CD4-positive, alpha-beta T cell (primary cell): ENCODE measurements at regions not wholly inside any gene's neighbourhood (a gene's known extent, or its start where the extent isn't known, plus 50 kb on each side); places are given as distances from the start of the nearest gene placed in this dataset.

Experiments
- ATAC-seq: fragments of 200-7000 bp; cut with Tn5 transposase; one replicate; pipeline ENCODE4 v1.10.0; 2022; ENCODE audit warnings: mild to moderate bottlenecking; ENCODE audit not compliant: poor library complexity
- CTCF ChIA-PET: fragments of 350-600 bp; sonication (Branson Sonifier 250); formaldehyde crosslinking; loops from one replicate; lab custom pipeline; 2021; ENCODE audit warnings: antibody characterized with exemption, inconsistent platforms; lab: Charles Lee
- POLR2A ChIA-PET: fragments of 350-600 bp; sonication (Branson Sonifier 250); formaldehyde crosslinking; loops from one replicate; lab custom pipeline; 2021; ENCODE audit warnings: antibody characterized with exemption, inconsistent platforms; lab: Charles Lee
- DNase-seq, 14 experiments: peaks; one replicate each; pipeline ENCODE4 v3.0.0-alpha.2; 2013 to 2020; ENCODE audit warnings: mixed read lengths in 2 of 14
- H3K27ac ChIP-seq, 2 donors: one replicate each; pipeline versions ENCODE4 v1.5.1 to v1.7.0; 2013; ENCODE audit warnings: low read length in 2 of 2, low read depth in 1 of 2, mild to moderate bottlenecking in 1 of 2
- H3K27me3 ChIP-seq, 2 experiments: 1 replicate in 1 of 2; 2 replicates in 1 of 2; pipeline versions ENCODE4 v1.6.1 to v1.7.0; 2013; ENCODE audit warnings: low read length in 2 of 2, control low read depth in 1 of 2, mild to moderate bottlenecking in 1 of 2, moderate library complexity in 1 of 2; ENCODE audit not compliant: insufficient read depth in 2 of 2, control insufficient read depth in 1 of 2
- H3K36me3 ChIP-seq: one replicate; pipeline ENCODE4 v1.6.1; 2013; ENCODE audit warnings: low read length, control low read depth; ENCODE audit not compliant: insufficient read depth
- H3K4me1 ChIP-seq: one replicate; pipeline ENCODE4 v1.6.1; 2013; ENCODE audit warnings: low read length, control low read depth; ENCODE audit not compliant: insufficient read depth
- H3K4me3 ChIP-seq: one replicate; pipeline ENCODE4 v1.5.1; 2013; ENCODE audit warnings: mild to moderate bottlenecking, low read length, moderate library complexity
- H3K9me3 ChIP-seq, 2 experiments: 1 replicate in 1 of 2; 2 replicates in 1 of 2; pipeline versions ENCODE4 v1.6.1 to v1.7.0; 2013; ENCODE audit warnings: low read length in 2 of 2, mild to moderate bottlenecking in 2 of 2, control low read depth in 1 of 2, moderate library complexity in 1 of 2; ENCODE audit not compliant: control insufficient read depth in 1 of 2, insufficient read depth in 1 of 2
- H3K27ac Mint-ChIP-seq: one replicate; pipeline ENCODE4 v1.8.0; 2020; ENCODE audit warnings: mixed read lengths
- H3K27me3 Mint-ChIP-seq: one replicate; pipeline ENCODE4 v1.8.0; 2021; ENCODE audit warnings: mixed read lengths
- H3K36me3 Mint-ChIP-seq: one replicate; pipeline ENCODE4 v1.8.0; 2021; ENCODE audit warnings: low read depth, mixed read lengths
- H3K4me1 Mint-ChIP-seq: one replicate; pipeline ENCODE4 v1.8.0; 2021; ENCODE audit warnings: low read depth, mixed read lengths
- H3K4me3 Mint-ChIP-seq: one replicate; pipeline ENCODE4 v1.8.0; 2020; ENCODE audit warnings: mild to moderate bottlenecking, mixed read lengths
- H3K9me3 Mint-ChIP-seq: one replicate; pipeline ENCODE4 v1.8.0; 2020; ENCODE audit warnings: mixed read lengths
- CTCF ChIP-seq: fragments of 200-600 bp; IDR thresholded peaks from one replicate; pipeline ENCODE4 v1.8.0; 2022; ENCODE audit warnings: antibody characterized with exemption, mild to moderate bottlenecking
- intact Hi-C, 2 experiments: fragments of 100-400 bp; cut with DNase I in 1 of 2; cut with micrococcal nuclease in 1 of 2; formaldehyde crosslinking; loops; one replicate each; pipeline versions ENCODE4 v1.15.1 to v1.9.0; 2023 to 2025; cut with DNase I, micrococcal nuclease

DNA sequence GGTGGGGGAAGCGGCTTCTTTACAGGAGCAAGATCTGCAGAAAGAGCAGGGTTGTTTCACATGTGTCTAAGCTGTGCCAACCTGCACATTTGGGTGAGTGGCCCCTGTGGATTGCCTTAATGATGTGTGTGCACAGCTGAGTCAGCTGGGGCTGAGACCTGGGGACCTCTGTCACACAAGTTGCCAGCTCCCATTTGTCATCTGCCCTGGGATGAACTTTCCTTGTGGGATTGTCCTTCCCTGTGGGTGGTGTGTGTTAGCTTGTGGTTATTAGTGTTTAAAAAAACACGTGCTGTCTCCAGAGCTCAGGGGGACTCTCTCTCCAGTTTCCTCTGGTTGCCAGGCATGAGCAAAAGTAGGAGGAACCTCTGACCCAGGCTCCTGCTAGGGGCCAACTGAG is 400.5 kb upstream of the CCL2 start:
- DNase-seq (no peak), ATAC-seq (no peak)
- Mint-ChIP-seq H3K9me3 (no peaks in the 10 kb centered on the region), H3K4me3 (no peak overlapping the region), H3K36me3 (no peaks in the 10 kb centered on the region), H3K27ac (no peak overlapping the region), H3K4me1 (no peaks in the 10 kb centered on the region), H3K27me3 (peaks cover 28% of the 10 kb centered on the region)
- H3K27me3 ChIP-seq, result no peaks in the 10 kb centered on the region
- no peaks in the 10 kb centered on the region for H3K9me3 ChIP-seq
- ChIA-PET CTCF (no interaction called here), POLR2A (no interaction called here)
- intact Hi-C loops, result no loop called here
- TF ChIP-seq CTCF, result no peak
- no peak overlapping the region for H3K27ac ChIP-seq
- H3K4me3 ChIP-seq, result no peak overlapping the region
- no peaks in the 10 kb centered on the region for H3K4me1 ChIP-seq
- no peaks in the 10 kb centered on the region for H3K36me3 ChIP-seq

DNA sequence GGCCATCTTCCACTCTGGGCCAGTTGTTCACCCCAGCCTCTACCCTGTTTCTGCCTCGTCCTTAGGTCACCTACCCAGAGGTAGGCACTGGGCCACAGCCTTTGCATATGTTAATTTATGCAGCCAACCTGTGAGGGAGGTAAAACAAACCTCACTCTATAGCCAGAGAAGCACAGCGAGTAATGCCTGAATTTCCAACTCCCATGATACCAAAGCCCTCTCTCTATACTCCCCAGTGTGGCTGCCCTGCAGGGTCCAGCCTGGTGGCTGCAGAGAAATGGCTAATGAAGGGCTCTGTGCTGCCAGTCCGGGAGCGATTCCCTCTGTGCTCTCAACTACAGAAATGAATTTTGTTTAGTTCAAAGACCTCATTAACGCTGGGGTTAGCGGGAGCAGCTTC is 397.0 kb upstream of the CCL2 start:
- DNase-seq (no peak), ATAC-seq (no peak)
- no peaks in the 10 kb centered on the region for H3K36me3 ChIP-seq
- Mint-ChIP-seq H3K9me3 (no peaks in the 10 kb centered on the region), H3K27me3 (peaks cover 28% of the 10 kb centered on the region), H3K4me1 (no peaks in the 10 kb centered on the region), H3K36me3 (no peaks in the 10 kb centered on the region), H3K27ac (no peak overlapping the region), H3K4me3 (no peak overlapping the region)
- ChIA-PET POLR2A (no interaction called here), CTCF (no interaction called here)
- H3K9me3 ChIP-seq, result no peaks in the 10 kb centered on the region
- no peak for TF ChIP-seq CTCF
- intact Hi-C loops, result no loop called here
- H3K27ac ChIP-seq, result no peak overlapping the region
- H3K4me1 ChIP-seq, result no peaks in the 10 kb centered on the region
- no peak overlapping the region for H3K4me3 ChIP-seq
- peaks cover 0 to 3% of the 10 kb centered on the region in 2 experiments for H3K27me3 ChIP-seq

- no peaks in the 10 kb centered on the region for H3K4me1 ChIP-seq
- ChIA-PET CTCF (no interaction called here), POLR2A (no interaction called here)
- intact Hi-C loops, result no loop called here
- no peaks in the 10 kb centered on the region for H3K36me3 ChIP-seq
- no peaks in the 10 kb centered on the region for H3K9me3 ChIP-seq
- H3K4me3 ChIP-seq, result no peak overlapping the region
- TF ChIP-seq CTCF, result no peak
- no peak for ATAC-seq
- Mint-ChIP-seq H3K4me3 (no peak overlapping the region), H3K9me3 (no peaks in the 10 kb centered on the region), H3K27me3 (peaks cover 25% of the 10 kb centered on the region), H3K4me1 (no peaks in the 10 kb centered on the region), H3K27ac (no peak overlapping the region), H3K36me3 (no peaks in the 10 kb centered on the region)
- peaks cover 0 to 3% of the 10 kb centered on the region in 2 experiments for H3K27me3 ChIP-seq
- no peak overlapping the region for H3K27ac ChIP-seq
- DNase-seq, result no peak
Measured at GRCh38 chr17:33858682-33859081, 396.4 kb upstream of the CCL2 start.
